Psoas muscle (tissue), 7 donors: ENCODE measurements at regions not wholly inside any gene's neighbourhood (a gene's known extent, or its start where the extent isn't known, plus 50 kb on each side); places are given as distances from the start of the nearest gene placed in this dataset.

ENCODE experiments used
- ATAC-seq, 4 donors: fragments of 200-7000 bp; cut with Tn5 transposase; one replicate each; pipeline ENCODE4 v1.9.1; 2020; ENCODE audit warnings: moderate library complexity in 3 of 4, mild to moderate bottlenecking in 2 of 4
- DNase-seq, 2 donors: peaks; one replicate each; pipeline ENCODE4 v3.0.0-alpha.2; 2020
- H3K27ac ChIP-seq: fragments of 200-600 bp; one replicate; pipeline ENCODE4 v1.8.0; 2022
- H3K27me3 ChIP-seq, 3 donors: fragments of 200-600 bp in 1 of 3; one replicate each; pipeline versions ENCODE4 v1.6.1 to v1.8.0; 2013 to 2022; ENCODE audit warnings: low read length in 2 of 3, mild to moderate bottlenecking in 2 of 3, moderate library complexity in 1 of 3; ENCODE audit not compliant: insufficient read depth in 3 of 3
- H3K36me3 ChIP-seq, 2 donors: fragments of 200-600 bp in 1 of 2; one replicate each; pipeline versions ENCODE4 v1.6.1 to v1.8.0; 2013 to 2022; ENCODE audit warnings: low read depth in 1 of 2, mild to moderate bottlenecking in 1 of 2, moderate library complexity in 1 of 2; ENCODE audit not compliant: insufficient read depth in 1 of 2
- H3K4me1 ChIP-seq: fragments of 200-600 bp; one replicate; pipeline ENCODE4 v1.8.0; 2022
- H3K4me3 ChIP-seq: fragments of 200-600 bp; one replicate; pipeline ENCODE4 v1.8.0; 2022; ENCODE audit warnings: mild to moderate bottlenecking
- H3K9me3 ChIP-seq: fragments of 200-600 bp; one replicate; pipeline ENCODE4 v1.8.0; 2022
- WGBS, 3 donors: extraction: QIAGEN DNeasy Blood & Tissue Kit; methylation state at CpG; one replicate each; pipeline versions ENCODE4 v1.1.6 to v1.1.7; 2013; 5-methylcytosine and 5-hydroxymethylcytosine counted together
- intact Hi-C, 2 donors: fragments of 100-400 bp; cut with DNase I; formaldehyde crosslinking; loops; one replicate each; pipeline versions ENCODE4 v1.11.0 to v1.14.2; 2022
- TF ChIP-seq, protein P1 (sequence below): fragments of 200-600 bp; IDR thresholded peaks from one replicate; pipeline ENCODE4 v1.8.0; 2022; ENCODE audit warnings: antibody characterized with exemption
- donor health status: healthy with polysubstance abuse.
- donor health status: DM: no; HTN: no; CAD: no; lungs with moderate emphysema.
- donor health status: Bipolar disorder and iron deficiency.
- donor health status: healthy.
- donor health status: DM: yes; HTN: yes; CAD: no.
- donor health status: DM: no; HTN: no; CAD: no.
- donor health status: DM: yes; HTN: yes; CAD: no.

DNA sequence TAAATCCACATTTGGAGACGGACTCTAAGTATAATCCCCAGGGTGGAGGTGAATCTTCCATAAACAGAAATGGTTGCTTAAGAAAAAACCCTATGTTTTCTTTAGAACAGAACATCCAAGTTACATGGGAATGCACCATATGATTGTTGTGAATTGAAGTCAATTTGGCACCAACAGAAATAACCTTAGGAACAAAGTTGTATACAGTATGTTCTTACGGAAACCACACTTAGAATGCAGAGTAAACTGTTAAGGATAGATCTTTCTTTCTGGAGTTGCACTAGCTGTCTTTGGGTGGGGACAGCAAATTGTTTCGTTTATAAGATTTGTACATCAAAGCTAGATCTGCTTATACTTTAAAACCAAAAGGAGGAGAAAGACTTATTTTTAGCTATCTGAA is 316.4 kb downstream of the PTEN start:
- no peak for DNase-seq
- Histone ChIP-seq H3K27me3 (no peaks in the 10 kb centered on the region), H3K4me3 (no peak overlapping the region), H3K36me3 (no peaks in the 10 kb centered on the region), H3K4me1 (no peaks in the 10 kb centered on the region), H3K9me3 (no peaks in the 10 kb centered on the region), H3K27ac (no peak overlapping the region)
- WGBS, 3 donors: 83 to 91% (median 86%) methylated on average over 3 of the region's 3 CpGs
- ATAC-seq: no peak
- intact Hi-C loops: no loop called here
- TF ChIP-seq, protein P1, sequence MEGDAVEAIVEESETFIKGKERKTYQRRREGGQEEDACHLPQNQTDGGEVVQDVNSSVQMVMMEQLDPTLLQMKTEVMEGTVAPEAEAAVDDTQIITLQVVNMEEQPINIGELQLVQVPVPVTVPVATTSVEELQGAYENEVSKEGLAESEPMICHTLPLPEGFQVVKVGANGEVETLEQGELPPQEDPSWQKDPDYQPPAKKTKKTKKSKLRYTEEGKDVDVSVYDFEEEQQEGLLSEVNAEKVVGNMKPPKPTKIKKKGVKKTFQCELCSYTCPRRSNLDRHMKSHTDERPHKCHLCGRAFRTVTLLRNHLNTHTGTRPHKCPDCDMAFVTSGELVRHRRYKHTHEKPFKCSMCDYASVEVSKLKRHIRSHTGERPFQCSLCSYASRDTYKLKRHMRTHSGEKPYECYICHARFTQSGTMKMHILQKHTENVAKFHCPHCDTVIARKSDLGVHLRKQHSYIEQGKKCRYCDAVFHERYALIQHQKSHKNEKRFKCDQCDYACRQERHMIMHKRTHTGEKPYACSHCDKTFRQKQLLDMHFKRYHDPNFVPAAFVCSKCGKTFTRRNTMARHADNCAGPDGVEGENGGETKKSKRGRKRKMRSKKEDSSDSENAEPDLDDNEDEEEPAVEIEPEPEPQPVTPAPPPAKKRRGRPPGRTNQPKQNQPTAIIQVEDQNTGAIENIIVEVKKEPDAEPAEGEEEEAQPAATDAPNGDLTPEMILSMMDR: no peak

DNA sequence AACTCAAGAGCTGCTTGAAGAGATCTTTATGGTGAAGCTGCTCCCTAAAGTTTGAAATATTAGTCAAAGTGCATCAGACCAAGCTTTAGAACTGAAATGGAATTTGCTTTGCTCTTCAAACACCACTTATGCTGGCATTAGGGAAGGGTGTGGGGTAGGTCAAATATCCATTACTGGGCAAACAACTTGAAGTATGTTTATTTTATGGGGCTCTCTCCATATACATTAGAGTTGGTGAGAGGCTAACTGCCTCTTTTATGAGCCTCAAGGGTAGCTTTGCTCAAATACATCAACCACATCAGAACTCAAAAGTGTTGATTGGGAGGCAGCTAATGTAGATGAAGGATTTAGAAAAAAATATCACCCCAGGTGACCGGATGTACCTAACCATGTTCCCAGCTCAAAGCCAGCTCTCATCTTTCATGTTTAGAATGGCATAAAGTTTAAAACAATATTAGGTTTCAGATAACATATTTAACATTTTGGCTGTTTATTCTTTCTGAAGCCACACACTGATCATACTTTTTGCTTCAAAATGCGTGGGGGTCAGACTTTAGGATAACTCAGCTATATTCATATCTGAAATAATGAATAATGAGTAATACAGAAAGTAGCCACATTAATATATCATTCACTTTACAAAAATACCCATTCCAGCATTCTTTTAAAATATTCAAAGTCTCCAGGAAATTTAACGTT is 318.6 kb downstream of the PTEN start:
- no peak overlapping the region for H3K27ac ChIP-seq
- no peak for DNase-seq
- 76 to 84% (median 84%) methylated on average over 3 of the region's 3 CpGs for WGBS, 3 donors
- no peaks in the 10 kb centered on the region for H3K36me3 ChIP-seq
- H3K27me3 ChIP-seq: no peaks in the 10 kb centered on the region
- TF ChIP-seq, protein P1: no peak
- intact Hi-C loops: no loop called here
- H3K9me3 ChIP-seq: no peaks in the 10 kb centered on the region
- H3K4me3 ChIP-seq: no peak overlapping the region
- ATAC-seq: no peak
- no peaks in the 10 kb centered on the region for H3K4me1 ChIP-seq

- no peaks in the 10 kb centered on the region for H3K9me3 ChIP-seq
- no peak for ATAC-seq
- no peaks in the 10 kb centered on the region for H3K36me3 ChIP-seq
- H3K27me3 ChIP-seq: no peaks in the 10 kb centered on the region
- DNase-seq: no peak
- H3K27ac ChIP-seq: no peak overlapping the region
- TF ChIP-seq, protein P1: no peak
- intact Hi-C loops: no loop called here
- no peaks in the 10 kb centered on the region for H3K4me1 ChIP-seq
- H3K4me3 ChIP-seq: no peak overlapping the region
Measured at GRCh38 chr10:88182601-88182930, 319.1 kb downstream of the PTEN start.

- ATAC-seq: no peak
- TF ChIP-seq, protein P1: no peak
- no peaks in the 10 kb centered on the region for H3K27me3 ChIP-seq
- no peak for DNase-seq
- H3K27ac ChIP-seq: no peak overlapping the region
- H3K4me1 ChIP-seq: no peaks in the 10 kb centered on the region
- H3K9me3 ChIP-seq: no peaks in the 10 kb centered on the region
- intact Hi-C loops: no loop called here
- H3K36me3 ChIP-seq: no peaks in the 10 kb centered on the region
- WGBS, 3 donors: 92 to 94% (median 92%) methylated on average over 3 of the region's 3 CpGs
- no peak overlapping the region for H3K4me3 ChIP-seq
Measured at GRCh38 chr10:88184543-88185297, 321.3 kb downstream of the PTEN start.

- Histone ChIP-seq H3K9me3 (no peaks in the 10 kb centered on the region), H3K27me3 (no peaks in the 10 kb centered on the region), H3K4me1 (no peaks in the 10 kb centered on the region), H3K36me3 (no peaks in the 10 kb centered on the region), H3K4me3 (no peak overlapping the region), H3K27ac (no peak overlapping the region)
- ATAC-seq (no peak), DNase-seq (no peak)
- TF ChIP-seq, protein P1: no peak
- intact Hi-C loops: no loop called here
- WGBS, 3 donors: 88 to 89% (median 88%) methylated on average over 2 of the region's 2 CpGs
Measured at GRCh38 chr10:88185830-88186229, 322.4 kb downstream of the PTEN start.
